ENCODE measurements at regions not wholly inside any gene's neighbourhood (a gene's known extent, or its start where the extent isn't known, plus 50 kb on each side); places are given as distances from the start of the nearest gene placed in this dataset.

DNA sequence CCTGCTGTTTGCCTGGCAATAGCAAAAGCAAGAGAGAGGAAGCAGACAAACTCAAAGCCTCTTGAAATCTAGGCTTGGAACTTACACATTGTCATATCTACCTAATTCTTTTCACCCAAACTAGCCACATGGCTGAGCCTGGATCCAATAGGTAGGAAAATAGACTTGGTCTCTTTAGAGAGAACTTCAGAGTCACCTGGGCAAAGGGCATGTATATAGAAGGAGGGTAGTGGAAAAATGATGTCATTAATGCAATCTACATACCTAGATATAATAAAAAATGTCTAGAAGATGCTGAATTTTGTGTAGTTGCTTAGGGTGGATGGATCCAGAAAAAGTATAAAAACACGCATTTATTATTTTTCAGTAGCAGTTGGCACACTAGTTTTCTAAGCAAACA lies 237.0 kb upstream of the GEMIN8 start:
- H3K36me3 ChIP-seq (ENCODE audit: insufficient read depth, low read length) = no peaks in the 10 kb centered on the region
- no peak overlapping the region for H3K4me2 ChIP-seq (ENCODE audit: low read length)
- H2AFZ ChIP-seq (ENCODE audit: low read depth, low read length) = no peak overlapping the region
- no peaks in the 10 kb centered on the region for H3F3A ChIP-seq (ENCODE audit: insufficient read depth, low read length, poor library complexity, severe bottlenecking)
- H3K9ac ChIP-seq (ENCODE audit: low read length) = no peak overlapping the region
- H3K27ac ChIP-seq (ENCODE audit: low read length) = no peak overlapping the region
- no peaks in the 10 kb centered on the region for H3K9me3 ChIP-seq (ENCODE audit: low read length)
- H3K9me2 ChIP-seq (ENCODE audit: insufficient read depth, low read length) = no peaks in the 10 kb centered on the region
- TF ChIP-seq, protein P1, sequence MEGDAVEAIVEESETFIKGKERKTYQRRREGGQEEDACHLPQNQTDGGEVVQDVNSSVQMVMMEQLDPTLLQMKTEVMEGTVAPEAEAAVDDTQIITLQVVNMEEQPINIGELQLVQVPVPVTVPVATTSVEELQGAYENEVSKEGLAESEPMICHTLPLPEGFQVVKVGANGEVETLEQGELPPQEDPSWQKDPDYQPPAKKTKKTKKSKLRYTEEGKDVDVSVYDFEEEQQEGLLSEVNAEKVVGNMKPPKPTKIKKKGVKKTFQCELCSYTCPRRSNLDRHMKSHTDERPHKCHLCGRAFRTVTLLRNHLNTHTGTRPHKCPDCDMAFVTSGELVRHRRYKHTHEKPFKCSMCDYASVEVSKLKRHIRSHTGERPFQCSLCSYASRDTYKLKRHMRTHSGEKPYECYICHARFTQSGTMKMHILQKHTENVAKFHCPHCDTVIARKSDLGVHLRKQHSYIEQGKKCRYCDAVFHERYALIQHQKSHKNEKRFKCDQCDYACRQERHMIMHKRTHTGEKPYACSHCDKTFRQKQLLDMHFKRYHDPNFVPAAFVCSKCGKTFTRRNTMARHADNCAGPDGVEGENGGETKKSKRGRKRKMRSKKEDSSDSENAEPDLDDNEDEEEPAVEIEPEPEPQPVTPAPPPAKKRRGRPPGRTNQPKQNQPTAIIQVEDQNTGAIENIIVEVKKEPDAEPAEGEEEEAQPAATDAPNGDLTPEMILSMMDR (IDR thresholded peaks at IDR 0.05; ENCODE audit: poor library complexity, severe bottlenecking) = no peak
- TF ChIP-seq EP300 (conservative IDR thresholded peaks at IDR 0.05; ENCODE audit: poor library complexity, severe bottlenecking) (no peak), EZH2 (IDR thresholded peaks at IDR 0.05; ENCODE audit: borderline replicate concordance, insufficient read depth, low read length, poor library complexity, severe bottlenecking) (no peak), RAD21 (conservative IDR thresholded peaks at IDR 0.05) (no peak), TAF1 (IDR thresholded peaks at IDR 0.05; ENCODE audit: low read depth) (no peak)
- no peaks in the 10 kb centered on the region for H3K79me2 ChIP-seq (replicated peaks; ENCODE audit: insufficient read depth, low read length)
- no peaks in the 10 kb centered on the region for H3K27me3 ChIP-seq (ENCODE audit: insufficient read depth, low read depth, low read length)
- no peaks in the 10 kb centered on the region for H4K20me1 ChIP-seq (ENCODE audit: insufficient read depth)
- H3K4me3 ChIP-seq (ENCODE audit: low read length) = no peak overlapping the region

DNA sequence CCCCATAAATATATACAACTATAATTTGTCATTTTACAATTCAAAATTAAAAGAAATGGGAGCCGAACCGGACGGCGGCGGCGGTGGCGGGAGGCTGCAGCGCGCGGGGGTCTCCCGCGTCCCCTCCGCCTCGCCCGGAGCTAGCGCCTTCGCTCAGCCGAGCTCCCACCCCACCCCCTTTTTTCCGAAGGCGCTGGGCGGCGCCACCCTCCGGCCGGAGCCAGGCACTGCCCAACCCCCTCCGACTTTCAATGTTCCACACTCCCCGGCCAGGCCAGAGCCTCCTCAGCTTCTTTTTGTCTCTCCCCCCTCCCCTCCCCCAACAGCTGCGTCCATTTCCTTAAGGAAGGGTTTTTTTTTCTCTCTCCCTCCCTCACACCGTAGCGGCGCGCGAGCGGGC lies 214.1 kb upstream of the GEMIN8 start:
- H3K27me3 ChIP-seq (ENCODE audit: insufficient read depth, low read depth, low read length) = no peaks in the 10 kb centered on the region
- H3K36me3 ChIP-seq (ENCODE audit: insufficient read depth, low read length) = no peaks in the 10 kb centered on the region
- no peaks in the 10 kb centered on the region for H3K79me2 ChIP-seq (replicated peaks; ENCODE audit: insufficient read depth, low read length)
- TF ChIP-seq RAD21 (conservative IDR thresholded peaks at IDR 0.05) (no peak), EZH2 (IDR thresholded peaks at IDR 0.05; ENCODE audit: borderline replicate concordance, insufficient read depth, low read length, poor library complexity, severe bottlenecking) (no peak), EP300 (conservative IDR thresholded peaks at IDR 0.05; ENCODE audit: poor library complexity, severe bottlenecking) (no peak), POLR2AphosphoS5 (IDR thresholded peaks at IDR 0.05) (no peak), TAF1 (IDR thresholded peaks at IDR 0.05; ENCODE audit: low read depth) (no peak), MXI1 (conservative IDR thresholded peaks at IDR 0.05; ENCODE audit: poor library complexity, severe bottlenecking) (no peak), SMC3 (conservative IDR thresholded peaks at IDR 0.05; ENCODE audit: poor library complexity) (no peak)
- TF ChIP-seq, protein P2, sequence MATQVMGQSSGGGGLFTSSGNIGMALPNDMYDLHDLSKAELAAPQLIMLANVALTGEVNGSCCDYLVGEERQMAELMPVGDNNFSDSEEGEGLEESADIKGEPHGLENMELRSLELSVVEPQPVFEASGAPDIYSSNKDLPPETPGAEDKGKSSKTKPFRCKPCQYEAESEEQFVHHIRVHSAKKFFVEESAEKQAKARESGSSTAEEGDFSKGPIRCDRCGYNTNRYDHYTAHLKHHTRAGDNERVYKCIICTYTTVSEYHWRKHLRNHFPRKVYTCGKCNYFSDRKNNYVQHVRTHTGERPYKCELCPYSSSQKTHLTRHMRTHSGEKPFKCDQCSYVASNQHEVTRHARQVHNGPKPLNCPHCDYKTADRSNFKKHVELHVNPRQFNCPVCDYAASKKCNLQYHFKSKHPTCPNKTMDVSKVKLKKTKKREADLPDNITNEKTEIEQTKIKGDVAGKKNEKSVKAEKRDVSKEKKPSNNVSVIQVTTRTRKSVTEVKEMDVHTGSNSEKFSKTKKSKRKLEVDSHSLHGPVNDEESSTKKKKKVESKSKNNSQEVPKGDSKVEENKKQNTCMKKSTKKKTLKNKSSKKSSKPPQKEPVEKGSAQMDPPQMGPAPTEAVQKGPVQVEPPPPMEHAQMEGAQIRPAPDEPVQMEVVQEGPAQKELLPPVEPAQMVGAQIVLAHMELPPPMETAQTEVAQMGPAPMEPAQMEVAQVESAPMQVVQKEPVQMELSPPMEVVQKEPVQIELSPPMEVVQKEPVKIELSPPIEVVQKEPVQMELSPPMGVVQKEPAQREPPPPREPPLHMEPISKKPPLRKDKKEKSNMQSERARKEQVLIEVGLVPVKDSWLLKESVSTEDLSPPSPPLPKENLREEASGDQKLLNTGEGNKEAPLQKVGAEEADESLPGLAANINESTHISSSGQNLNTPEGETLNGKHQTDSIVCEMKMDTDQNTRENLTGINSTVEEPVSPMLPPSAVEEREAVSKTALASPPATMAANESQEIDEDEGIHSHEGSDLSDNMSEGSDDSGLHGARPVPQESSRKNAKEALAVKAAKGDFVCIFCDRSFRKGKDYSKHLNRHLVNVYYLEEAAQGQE (IDR thresholded peaks at IDR 0.05; ENCODE audit: borderline replicate concordance) = no peak
- TF ChIP-seq, protein P1 (IDR thresholded peaks at IDR 0.05; ENCODE audit: poor library complexity, severe bottlenecking) = no peak
- no peak overlapping the region for H3K27ac ChIP-seq (ENCODE audit: low read length)
- no peaks in the 10 kb centered on the region for H4K20me1 ChIP-seq (ENCODE audit: insufficient read depth)
- H3K9ac ChIP-seq (ENCODE audit: low read length) = no peak overlapping the region
- H3K9me3 ChIP-seq (ENCODE audit: low read length) = no peaks in the 10 kb centered on the region
- H3K4me3 ChIP-seq (ENCODE audit: low read length) = no peak overlapping the region
- H3K4me2 ChIP-seq (ENCODE audit: low read length) = no peak overlapping the region
- no peak overlapping the region for H2AFZ ChIP-seq (ENCODE audit: low read depth, low read length)
- H3K9me2 ChIP-seq (ENCODE audit: insufficient read depth, low read length) = no peaks in the 10 kb centered on the region
- H3F3A ChIP-seq (ENCODE audit: insufficient read depth, low read length, poor library complexity, severe bottlenecking) = no peaks in the 10 kb centered on the region
